ENCODE measurements at regions not wholly inside any gene's neighbourhood (a gene's known extent, or its start where the extent isn't known, plus 50 kb on each side); places are given as distances from the start of the nearest gene placed in this dataset.

GRCh38 chr5:105803431-105803830 is 1867.3 kb downstream of the EFNA5 start:
- no peak for TF ChIP-seq NFIC (IDR thresholded peaks at IDR 0.05)
- no peak for TF ChIP-seq FOXM1 (IDR thresholded peaks at IDR 0.05; ENCODE audit: borderline replicate concordance, low read depth)
- TF ChIP-seq EGR1 (IDR thresholded peaks at IDR 0.05), result no peak
- no peak for TF ChIP-seq MAX (IDR thresholded peaks at IDR 0.05)
- TF ChIP-seq YY1 (IDR thresholded peaks at IDR 0.05; ENCODE audit: low read depth), result no peak
- TF ChIP-seq USF1 (IDR thresholded peaks at IDR 0.05), result no peak
- no peak for TF ChIP-seq TEAD4 (IDR thresholded peaks at IDR 0.05)
- TF ChIP-seq TAF1 (IDR thresholded peaks at IDR 0.05; ENCODE audit: low read depth), result no peak
- TF ChIP-seq REST (IDR thresholded peaks at IDR 0.05; ENCODE audit: low read depth), result no peak
- TF ChIP-seq ZBTB7A (IDR thresholded peaks at IDR 0.05; ENCODE audit: low read depth), result no peak
- TF ChIP-seq EP300 (IDR thresholded peaks at IDR 0.05; ENCODE audit: borderline replicate concordance), result no peak
- no peak for TF ChIP-seq CEBPB (IDR thresholded peaks at IDR 0.05)
- TF ChIP-seq RAD21 (IDR thresholded peaks at IDR 0.05; ENCODE audit: low read depth), result no peak
- TF ChIP-seq TCF12 (IDR thresholded peaks at IDR 0.05; ENCODE audit: low read depth), result no peak

- no peak for TF ChIP-seq CEBPB (IDR thresholded peaks at IDR 0.05)
- TF ChIP-seq REST (IDR thresholded peaks at IDR 0.05; ENCODE audit: low read depth), result no peak
- TF ChIP-seq TCF12 (IDR thresholded peaks at IDR 0.05; ENCODE audit: low read depth), result no peak
- TF ChIP-seq NFIC (IDR thresholded peaks at IDR 0.05), result no peak
- TF ChIP-seq FOXM1 (IDR thresholded peaks at IDR 0.05; ENCODE audit: borderline replicate concordance, low read depth), result no peak
- TF ChIP-seq EP300 (IDR thresholded peaks at IDR 0.05; ENCODE audit: borderline replicate concordance), result no peak
- TF ChIP-seq TAF1 (IDR thresholded peaks at IDR 0.05; ENCODE audit: low read depth), result no peak
- no peak for TF ChIP-seq CREB1 (IDR thresholded peaks at IDR 0.05; ENCODE audit: low read depth)
- no peak for TF ChIP-seq MAX (IDR thresholded peaks at IDR 0.05)
- no peak for TF ChIP-seq ZBTB7A (IDR thresholded peaks at IDR 0.05; ENCODE audit: low read depth)
- no peak for TF ChIP-seq USF1 (IDR thresholded peaks at IDR 0.05)
- TF ChIP-seq RAD21 (IDR thresholded peaks at IDR 0.05; ENCODE audit: low read depth), result no peak
- no peak for TF ChIP-seq TEAD4 (IDR thresholded peaks at IDR 0.05)
- TF ChIP-seq EGR1 (IDR thresholded peaks at IDR 0.05), result no peak
- no peak for TF ChIP-seq YY1 (IDR thresholded peaks at IDR 0.05; ENCODE audit: low read depth)
Observed at GRCh38 chr5:105794578-105794977, 1876.2 kb downstream of the EFNA5 start.

- TF ChIP-seq EP300 (IDR thresholded peaks at IDR 0.05; ENCODE audit: borderline replicate concordance) (no peak), RAD21 (IDR thresholded peaks at IDR 0.05; ENCODE audit: low read depth) (no peak), NFIC (IDR thresholded peaks at IDR 0.05) (no peak), REST (IDR thresholded peaks at IDR 0.05; ENCODE audit: low read depth) (no peak), FOXM1 (IDR thresholded peaks at IDR 0.05; ENCODE audit: borderline replicate concordance, low read depth) (no peak), MAX (IDR thresholded peaks at IDR 0.05) (no peak), TCF12 (IDR thresholded peaks at IDR 0.05; ENCODE audit: low read depth) (no peak), EGR1 (IDR thresholded peaks at IDR 0.05) (no peak), ZBTB7A (IDR thresholded peaks at IDR 0.05; ENCODE audit: low read depth) (no peak), TEAD4 (IDR thresholded peaks at IDR 0.05) (no peak), CEBPB (IDR thresholded peaks at IDR 0.05) (no peak), TAF1 (IDR thresholded peaks at IDR 0.05; ENCODE audit: low read depth) (no peak), USF1 (IDR thresholded peaks at IDR 0.05) (no peak), YY1 (IDR thresholded peaks at IDR 0.05; ENCODE audit: low read depth) (no peak), CREB1 (IDR thresholded peaks at IDR 0.05; ENCODE audit: low read depth) (no peak)
Observed at GRCh38 chr5:105789246-105789645, 1881.5 kb downstream of the EFNA5 start.
